GM12878 (cell line): ENCODE measurements at regions not wholly inside any gene's neighbourhood (a gene's known extent, or its start where the extent isn't known, plus 50 kb on each side); places are given as distances from the start of the nearest gene placed in this dataset.

Experiments
- ATAC-seq: fragments of 200-7000 bp; cut with Tn5 transposase; 3 replicates; pipeline ENCODE4 v1.9.1; 2020; ENCODE audit warnings: mild to moderate bottlenecking, moderate library complexity
- BruUV-seq: library from RNA; stranded (reverse); fragments of 400-500 nt; replicated peaks from 2 replicates; lab custom pipeline; 2021; lab: Mats Ljungman, UMichigan
- CTCF ChIA-PET: fragments of 300-600 bp; sonication (Branson Sonifier 250); formaldehyde crosslinking; extraction: SDS; loops from one replicate; lab custom pipeline; 2021; ENCODE audit warnings: inconsistent platforms; lab: Yijun Ruan, JAX
- POLR2A ChIA-PET: fragments of 350-600 bp; formaldehyde crosslinking; extraction: SDS; loops from one replicate; lab custom pipeline; 2021; ENCODE audit warnings: inconsistent platforms; lab: Charles Lee
- RAD21 ChIA-PET: fragments of 300-600 bp; sonication (Branson Sonifier 250); formaldehyde crosslinking; loops from one replicate; lab custom pipeline; 2023; ENCODE audit warnings: antibody characterized with exemption; ENCODE audit not compliant: unreplicated experiment; lab: Charles Lee
- SMC1A ChIA-PET: fragments of 300-600 bp; sonication (Branson Sonifier 250); formaldehyde crosslinking; loops from one replicate; lab custom pipeline; 2023; ENCODE audit not compliant: unreplicated experiment, uncharacterized antibody; lab: Charles Lee
- DNase-seq: peaks from one replicate; pipeline ENCODE4 v3.0.0-alpha.2; 2011; ENCODE audit warnings: low read depth, low spot score
- FAIRE-seq: peaks from 3 replicates; lab custom pipeline; 2011; peaks lifted over from hg19 to GRCh38; lab: Jason Lieb, UNC
- H2AFZ ChIP-seq: 2 replicates; pipeline ENCODE4 v1.6.0; 2011; ENCODE audit warnings: low read depth, low read length, control low read depth; ENCODE audit not compliant: control insufficient read depth
- H3K27ac ChIP-seq: 2 replicates; pipeline ENCODE4 v1.5.1; 2011; ENCODE audit warnings: control low read depth; ENCODE audit not compliant: control insufficient read depth, insufficient read depth
- H3K27me3 ChIP-seq, 2 experiments: replicated peaks in 1 of 2; 2 replicates each; pipeline versions ENCODE4 v1.6.0 to v1.6.1; 2011; ENCODE audit warnings: low read length in 1 of 2; ENCODE audit not compliant: control insufficient read depth in 2 of 2, insufficient read depth in 2 of 2
- H3K36me3 ChIP-seq, 2 experiments: 2 replicates each; pipeline ENCODE4 v1.5.1; 2011; ENCODE audit warnings: low read length in 1 of 2; ENCODE audit not compliant: control insufficient read depth in 2 of 2, insufficient read depth in 2 of 2
- H3K4me1 ChIP-seq: 2 replicates; pipeline ENCODE4 v1.6.1; 2011; ENCODE audit warnings: mild to moderate bottlenecking, low read length, moderate library complexity, mixed read lengths; ENCODE audit not compliant: control insufficient read depth, insufficient read depth
- H3K4me2 ChIP-seq: 2 replicates; pipeline ENCODE4 v1.6.0; 2011; ENCODE audit warnings: control low read depth; ENCODE audit not compliant: control insufficient read depth, insufficient read depth
- H3K4me3 ChIP-seq: fragments of 200-600 bp; sonication (generic); 2 replicates; pipeline ENCODE4 v1.5.1; 2016
- H3K79me2 ChIP-seq: 2 replicates; pipeline ENCODE4 v1.6.0; 2011; ENCODE audit warnings: low read length; ENCODE audit not compliant: control insufficient read depth, insufficient read depth
- H3K9ac ChIP-seq: 2 replicates; pipeline ENCODE4 v1.8.0; 2011; ENCODE audit warnings: low read length, control low read depth, mixed read lengths; ENCODE audit not compliant: control insufficient read depth, insufficient read depth
- H3K9me3 ChIP-seq: replicated peaks from 3 replicates; pipeline ENCODE4 v1.5.1; 2011; ENCODE audit warnings: mild to moderate bottlenecking, low read length; ENCODE audit not compliant: control insufficient read depth, insufficient read depth
- H4K20me1 ChIP-seq: 2 replicates; pipeline ENCODE4 v1.6.0; 2011; ENCODE audit not compliant: control insufficient read depth, insufficient read depth
- ATF7 ChIP-seq: fragments of 450-650 bp; IDR thresholded peaks from 2 replicates; pipeline ENCODE4 v1.6.1; 2016; ENCODE audit warnings: low read depth, mild to moderate bottlenecking
- CBFB ChIP-seq: IDR thresholded peaks from 2 replicates; pipeline ENCODE4 v1.6.1; 2016; ENCODE audit warnings: antibody characterized with exemption, low read depth
- EP300 ChIP-seq, 2 experiments: fragments of 150-350 bp in 1 of 2; IDR thresholded peaks; 2 replicates each; pipeline ENCODE4 v1.6.1; 2011 to 2012; ENCODE audit warnings: low read depth in 2 of 2, low read length in 2 of 2, borderline replicate concordance in 1 of 2, improper control_type of control experiment in 1 of 2, inconsistent platforms in 1 of 2; ENCODE audit not compliant: control insufficient read depth in 1 of 2
- ETV6 ChIP-seq, 2 experiments: fragments of 450-650 bp in 1 of 2; IDR thresholded peaks in 1 of 2; conservative IDR thresholded peaks in 1 of 2; 2 replicates each; pipeline ENCODE4 v1.6.1; 2014; ENCODE audit warnings: antibody characterized with exemption in 1 of 2, borderline replicate concordance in 1 of 2, low read depth in 1 of 2, mild to moderate bottlenecking in 1 of 2, moderate library complexity in 1 of 2
- SMARCA5 ChIP-seq: fragments of 450-650 bp; IDR thresholded peaks from 2 replicates; pipeline ENCODE4 v1.6.1; 2017; ENCODE audit warnings: mild to moderate bottlenecking
- SRF ChIP-seq, 2 experiments: IDR thresholded peaks; 2 replicates each; pipeline ENCODE4 v1.6.1; 2011; ENCODE audit warnings: low read depth in 2 of 2, low read length in 2 of 2, mild to moderate bottlenecking in 1 of 2, moderate library complexity in 1 of 2
- ZNF217 ChIP-seq: fragments of 450-650 bp; IDR thresholded peaks from 2 replicates; pipeline ENCODE4 v1.6.1; 2017; ENCODE audit warnings: antibody characterized with exemption, mild to moderate bottlenecking
- whole genome bisulfite sequencing: methylation state at CpG from one replicate; pipeline ENCODE4 v1.1.6; 2016; ENCODE audit warnings: low lambda C conversion rate; ENCODE audit not compliant: insufficient replicate concordance, insufficient coverage; ENCODE audit errors: missing lambda C conversion rate; 5-methylcytosine and 5-hydroxymethylcytosine counted together
- in situ Hi-C: fragments of 300-500 bp; cut with MboI; formaldehyde crosslinking; loops from 9 replicates; pipeline ENCODE4 v1.14.3; 2018; ENCODE audit warnings: mixed read lengths
- intact Hi-C: fragments of 100-400 bp; cut with micrococcal nuclease; formaldehyde crosslinking; loops from one replicate; pipeline ENCODE4 v1.14.2; 2022; ENCODE audit not compliant: unreplicated experiment
- TF ChIP-seq, protein P1 (sequence below): IDR thresholded peaks from 2 replicates; pipeline ENCODE4 v1.6.1; 2011; ENCODE audit warnings: low read depth, low read length, improper control_type of control experiment, borderline replicate concordance
- TF ChIP-seq, protein P2 (sequence below): IDR thresholded peaks from 2 replicates; pipeline ENCODE4 v1.6.1; 2011; ENCODE audit warnings: borderline replicate concordance, low read depth, mild to moderate bottlenecking, moderate library complexity, mixed read lengths, low read length; ENCODE audit not compliant: insufficient read depth; ENCODE audit errors: extremely low read length

DNA sequence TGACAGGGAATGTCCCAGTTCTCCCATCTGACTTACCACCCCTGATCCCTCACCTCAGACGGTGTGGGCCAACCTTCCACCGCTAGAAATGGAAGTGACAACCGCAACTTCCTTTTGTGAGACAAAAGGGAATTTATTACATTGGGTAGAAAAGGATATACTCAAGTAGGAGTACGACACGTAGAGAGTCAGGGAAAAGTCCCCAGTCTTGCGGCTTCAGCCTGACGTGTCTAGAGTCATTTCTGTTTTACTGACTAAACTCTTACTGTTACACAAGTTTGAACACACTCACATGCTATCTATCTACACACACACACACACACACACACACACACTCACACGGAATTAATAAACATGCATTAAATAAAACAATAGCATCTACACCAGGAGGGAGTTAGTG lies 178.9 kb downstream of the COPRS start (continued):
- TF ChIP-seq ETV6 (conservative IDR thresholded peaks at IDR 0.05 in 1 of 2, IDR thresholded peaks at IDR 0.05 in 1 of 2; ENCODE audit: borderline replicate concordance in 1 of 2, low read depth in 1 of 2) (peak in 1 of 2 experiments; percentile 92; a peak in 2 of 4 replicates), EP300 (IDR thresholded peaks at IDR 0.05; ENCODE audit: borderline replicate concordance in 1 of 2, control insufficient read depth in 1 of 2, low read depth in 2 of 2, low read length in 2 of 2) (peak; percentile 70 to 83; a peak in 3 of 4 replicates), SRF (IDR thresholded peaks at IDR 0.05; ENCODE audit: low read depth in 2 of 2, low read length in 2 of 2) (peak in 1 of 2 experiments; percentile 78; a peak in 2 of 4 replicates), ATF7 (peak; percentile 89), CBFB (peak; percentile 38; the same call in 1 of the 2 replicates)
- TF ChIP-seq, protein P1, sequence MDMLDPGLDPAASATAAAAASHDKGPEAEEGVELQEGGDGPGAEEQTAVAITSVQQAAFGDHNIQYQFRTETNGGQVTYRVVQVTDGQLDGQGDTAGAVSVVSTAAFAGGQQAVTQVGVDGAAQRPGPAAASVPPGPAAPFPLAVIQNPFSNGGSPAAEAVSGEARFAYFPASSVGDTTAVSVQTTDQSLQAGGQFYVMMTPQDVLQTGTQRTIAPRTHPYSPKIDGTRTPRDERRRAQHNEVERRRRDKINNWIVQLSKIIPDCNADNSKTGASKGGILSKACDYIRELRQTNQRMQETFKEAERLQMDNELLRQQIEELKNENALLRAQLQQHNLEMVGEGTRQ = no peak
- TF ChIP-seq, protein P2, sequence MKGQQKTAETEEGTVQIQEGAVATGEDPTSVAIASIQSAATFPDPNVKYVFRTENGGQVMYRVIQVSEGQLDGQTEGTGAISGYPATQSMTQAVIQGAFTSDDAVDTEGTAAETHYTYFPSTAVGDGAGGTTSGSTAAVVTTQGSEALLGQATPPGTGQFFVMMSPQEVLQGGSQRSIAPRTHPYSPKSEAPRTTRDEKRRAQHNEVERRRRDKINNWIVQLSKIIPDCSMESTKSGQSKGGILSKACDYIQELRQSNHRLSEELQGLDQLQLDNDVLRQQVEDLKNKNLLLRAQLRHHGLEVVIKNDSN = no peak

DNA sequence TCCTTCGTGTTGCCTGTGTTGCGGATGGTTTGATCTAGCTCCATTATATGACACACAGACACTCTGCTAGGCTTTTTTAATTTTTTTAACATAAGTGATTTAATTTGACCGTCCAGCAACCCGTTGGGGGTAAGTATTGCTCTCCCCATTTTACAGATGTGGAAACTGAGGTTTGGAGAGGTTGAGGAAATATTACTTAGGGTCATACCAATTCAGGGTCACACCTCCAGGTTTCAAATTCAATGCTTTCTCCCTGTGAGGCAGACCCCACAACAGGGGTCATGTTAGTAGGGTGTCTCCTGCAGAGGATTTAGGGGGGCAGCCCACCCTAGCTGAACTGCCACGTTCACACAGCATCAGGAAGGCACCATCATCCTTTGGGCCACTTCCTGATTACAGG lies 179.4 kb downstream of the COPRS start:
- H3K36me3 ChIP-seq = no peaks in the 10 kb centered on the region
- POLR2A ChIA-PET = no interaction called here
- no peak overlapping the region for H3K9ac ChIP-seq
- no peak for FAIRE-seq
- TF ChIP-seq ATF7 (no peak), ZNF217 (peak; percentile 57; the same call in 1 of the 2 replicates), SMARCA5 (peak; percentile 80; the same call in 1 of the 2 replicates)
- TF ChIP-seq, all 136 proteins: peak for 2
- RAD21 ChIA-PET = no interaction called here
- no peak overlapping the region for H3K4me2 ChIP-seq
- CTCF ChIA-PET = no interaction called here
- H3K4me3 ChIP-seq = 0 out of 2 replicates have a peak overlapping the region, but pooled peaks have one; percentile 3
- in situ Hi-C loops (no loop called here), intact Hi-C loops (loop anchor here (10.0 kb wide), 1 partner anchor 165 kb away; no protein-coding TSS in a partner anchor)
- no peak for ATAC-seq
- H3K4me1 ChIP-seq = peaks cover 5% of the 10 kb centered on the region; the same call in 1 of the 2 replicates
- no peak for DNase-seq
- SMC1A ChIA-PET = interaction anchor here (1.0 to 2.1 kb wide), 2 partner anchors 9 to 145 kb away, joined by 3 to 6 read pairs; no protein-coding TSS in a partner anchor
- no peaks in the 10 kb centered on the region for H3K79me2 ChIP-seq
- 50% methylated on average over 5 of the region's 5 CpGs for WGBS
- no TSS peak for BruUV-seq
- H2AFZ ChIP-seq = no peak overlapping the region
- H3K9me3 ChIP-seq = no peaks in the 10 kb centered on the region; the same call in 2 of the 3 replicates
- H3K27ac ChIP-seq = no peak overlapping the region
- H3K27me3 ChIP-seq = no peaks in the 10 kb centered on the region; a peak in 1 of 4 replicates
- H4K20me1 ChIP-seq = no peaks in the 10 kb centered on the region
